Activated CD4-positive, alpha-beta T cell treated with anti-CD3 and anti-CD28 coated beads for 36 hours (primary cell): ENCODE measurements at regions not wholly inside any gene's neighbourhood (a gene's known extent, or its start where the extent isn't known, plus 50 kb on each side); places are given as distances from the start of the nearest gene placed in this dataset.
A peak's percentile ranks its signal among the peaks of the same experiment; 100 is the strongest.

Experiments
- ATAC-seq: fragments of 200-7000 bp; cut with Tn5 transposase; one replicate; pipeline ENCODE4 v1.10.0; 2021; ENCODE audit warnings: mild to moderate bottlenecking, moderate library complexity
- CTCF ChIA-PET: fragments of 350-600 bp; sonication (Branson Sonifier 250); formaldehyde crosslinking; loops from one replicate; lab custom pipeline; 2021; ENCODE audit warnings: antibody characterized with exemption; lab: Charles Lee
- POLR2A ChIA-PET: fragments of 350-600 bp; sonication (Branson Sonifier 250); formaldehyde crosslinking; loops from one replicate; lab custom pipeline; 2021; ENCODE audit warnings: antibody characterized with exemption, inconsistent platforms; lab: Charles Lee
- DNase-seq: peaks from one replicate; pipeline ENCODE4 v3.0.0-alpha.2; 2020
- H3K27ac Mint-ChIP-seq: one replicate; pipeline ENCODE4 v1.8.0; 2021; ENCODE audit warnings: mixed read lengths
- H3K27me3 Mint-ChIP-seq: one replicate; pipeline ENCODE4 v1.8.0; 2021; ENCODE audit warnings: mixed read lengths
- H3K36me3 Mint-ChIP-seq: one replicate; pipeline ENCODE4 v1.8.0; 2021; ENCODE audit warnings: low read depth, mixed read lengths
- H3K4me1 Mint-ChIP-seq: one replicate; pipeline ENCODE4 v1.8.0; 2021; ENCODE audit warnings: mixed read lengths
- H3K4me3 Mint-ChIP-seq: one replicate; pipeline ENCODE4 v1.8.0; 2021; ENCODE audit warnings: mild to moderate bottlenecking, moderate library complexity, mixed read lengths
- H3K9me3 Mint-ChIP-seq: one replicate; pipeline ENCODE4 v1.8.0; 2021; ENCODE audit warnings: low read depth, mixed read lengths
- intact Hi-C, 2 experiments: fragments of 100-400 bp; cut with DNase I in 1 of 2; cut with micrococcal nuclease in 1 of 2; formaldehyde crosslinking; loops; one replicate each; pipeline versions ENCODE4 v1.14.2 to v1.15.1; 2022 to 2024; cut with DNase I, micrococcal nuclease

- DNase-seq: no peak
- Mint-ChIP-seq H3K9me3 (no peaks in the 10 kb centered on the region), H3K27me3 (peaks cover 13% of the 10 kb centered on the region), H3K4me1 (no peaks in the 10 kb centered on the region), H3K27ac (no peak overlapping the region), H3K36me3 (no peaks in the 10 kb centered on the region), H3K4me3 (no peak overlapping the region)
- CTCF ChIA-PET: no interaction called here
- ATAC-seq: no peak
- intact Hi-C loops: no loop called here
- POLR2A ChIA-PET: no interaction called here
Observed at GRCh38 chr20:60687213-60687612, 564.8 kb upstream of the CDH4 start.

- intact Hi-C loops: no loop called here
- H3K4me1 Mint-ChIP-seq: peaks cover 7% of the 10 kb centered on the region
- no peak overlapping the region for H3K4me3 Mint-ChIP-seq
- no peaks in the 10 kb centered on the region for H3K9me3 Mint-ChIP-seq
- ChIA-PET POLR2A (no interaction called here), CTCF (no interaction called here)
- DNase-seq (no peak), ATAC-seq (no peak)
- no peak overlapping the region for H3K27ac Mint-ChIP-seq
- H3K27me3 Mint-ChIP-seq: peaks cover 21% of the 10 kb centered on the region
- H3K36me3 Mint-ChIP-seq: no peaks in the 10 kb centered on the region
Observed at GRCh38 chr20:60690771-60691170, 561.3 kb upstream of the CDH4 start.

GRCh38 chr20:60691966-60692615 lies 560.0 kb upstream of the CDH4 start:
- peaks cover 21% of the 10 kb centered on the region for H3K27me3 Mint-ChIP-seq
- ChIA-PET CTCF (no interaction called here), POLR2A (no interaction called here)
- no peak for ATAC-seq
- no peaks in the 10 kb centered on the region for H3K36me3 Mint-ChIP-seq
- no peak overlapping the region for H3K4me3 Mint-ChIP-seq
- peaks cover 7% of the 10 kb centered on the region for H3K4me1 Mint-ChIP-seq
- intact Hi-C loops: no loop called here
- no peak for DNase-seq
- H3K9me3 Mint-ChIP-seq: no peaks in the 10 kb centered on the region
- no peak overlapping the region for H3K27ac Mint-ChIP-seq

GRCh38 chr20:60693496-60694133 lies 558.4 kb upstream of the CDH4 start:
- CTCF ChIA-PET: no interaction called here
- intact Hi-C loops: no loop called here
- POLR2A ChIA-PET: no interaction called here

GRCh38 chr20:60694763-60695162 lies 557.3 kb upstream of the CDH4 start:
- DNase-seq: peak; percentile 14

More at GRCh38 chr20:60693496-60694133, 558.4 kb upstream of the CDH4 start:
- ATAC-seq (no peak), DNase-seq (no peak)
- no peaks in the 10 kb centered on the region for H3K9me3 Mint-ChIP-seq
- H3K36me3 Mint-ChIP-seq: no peaks in the 10 kb centered on the region
- no peak overlapping the region for H3K4me3 Mint-ChIP-seq
- peaks cover 7% of the 10 kb centered on the region for H3K4me1 Mint-ChIP-seq
- H3K27me3 Mint-ChIP-seq: peaks cover 19% of the 10 kb centered on the region
- H3K27ac Mint-ChIP-seq: no peak overlapping the region

GRCh38 chr20:60695226-60696000 lies 556.6 kb upstream of the CDH4 start:
- H3K4me1 Mint-ChIP-seq: peaks cover 7% of the 10 kb centered on the region
- DNase-seq (peak; percentile 63), ATAC-seq (peak; percentile 86)
- H3K36me3 Mint-ChIP-seq: no peaks in the 10 kb centered on the region
- intact Hi-C loops: no loop called here
- ChIA-PET CTCF (no interaction called here), POLR2A (no interaction called here)
- peaks cover 22% of the 10 kb centered on the region for H3K27me3 Mint-ChIP-seq
- H3K27ac Mint-ChIP-seq: no peak overlapping the region
- H3K9me3 Mint-ChIP-seq: no peaks in the 10 kb centered on the region
- H3K4me3 Mint-ChIP-seq: no peak overlapping the region

More at GRCh38 chr20:60694763-60695162, 557.3 kb upstream of the CDH4 start:
- H3K9me3 Mint-ChIP-seq: no peaks in the 10 kb centered on the region
- ChIA-PET POLR2A (no interaction called here), CTCF (no interaction called here)
- H3K4me3 Mint-ChIP-seq: no peak overlapping the region
- no peaks in the 10 kb centered on the region for H3K36me3 Mint-ChIP-seq
- peak; percentile 84 for ATAC-seq
- H3K27me3 Mint-ChIP-seq: peaks cover 21% of the 10 kb centered on the region
- H3K27ac Mint-ChIP-seq: no peak overlapping the region
- peaks cover 7% of the 10 kb centered on the region for H3K4me1 Mint-ChIP-seq
- intact Hi-C loops: no loop called here

GRCh38 chr20:60697252-60697651 lies 554.8 kb upstream of the CDH4 start:
- no peak for DNase-seq
- intact Hi-C loops: no loop called here
- Mint-ChIP-seq H3K36me3 (no peaks in the 10 kb centered on the region), H3K4me1 (peaks cover 7% of the 10 kb centered on the region), H3K9me3 (no peaks in the 10 kb centered on the region), H3K27me3 (peaks cover 15% of the 10 kb centered on the region), H3K4me3 (no peak overlapping the region), H3K27ac (no peak overlapping the region)
- POLR2A ChIA-PET: no interaction called here
- no peak for ATAC-seq
- CTCF ChIA-PET: no interaction called here

- Mint-ChIP-seq H3K4me3 (no peak overlapping the region), H3K27me3 (peaks cover 15% of the 10 kb centered on the region), H3K4me1 (no peaks in the 10 kb centered on the region), H3K9me3 (no peaks in the 10 kb centered on the region), H3K36me3 (no peaks in the 10 kb centered on the region), H3K27ac (no peak overlapping the region)
- intact Hi-C loops: no loop called here
- DNase-seq (no peak), ATAC-seq (no peak)
- POLR2A ChIA-PET: no interaction called here
- CTCF ChIA-PET: no interaction called here
Observed at GRCh38 chr20:60700728-60701127, 551.3 kb upstream of the CDH4 start.

GRCh38 chr20:60704147-60704546 lies 547.9 kb upstream of the CDH4 start:
- H3K4me3 Mint-ChIP-seq: no peak overlapping the region
- H3K9me3 Mint-ChIP-seq: no peaks in the 10 kb centered on the region
- H3K27me3 Mint-ChIP-seq: peaks cover 19% of the 10 kb centered on the region
- no peaks in the 10 kb centered on the region for H3K4me1 Mint-ChIP-seq
- no peak for DNase-seq
- intact Hi-C loops: no loop called here
- ATAC-seq: no peak
- no peak overlapping the region for H3K27ac Mint-ChIP-seq
- POLR2A ChIA-PET: no interaction called here
- no peaks in the 10 kb centered on the region for H3K36me3 Mint-ChIP-seq
- CTCF ChIA-PET: interaction anchor here (0.6 kb wide), 1 partner anchor 332 kb away, joined by 3 read pairs; no protein-coding TSS in a partner anchor

- H3K36me3 Mint-ChIP-seq: no peaks in the 10 kb centered on the region
- no peak for ATAC-seq
- no peak overlapping the region for H3K27ac Mint-ChIP-seq
- DNase-seq: no peak
- H3K27me3 Mint-ChIP-seq: peaks cover 10% of the 10 kb centered on the region
- no peak overlapping the region for H3K4me3 Mint-ChIP-seq
- no peaks in the 10 kb centered on the region for H3K9me3 Mint-ChIP-seq
- intact Hi-C loops: no loop called here
- ChIA-PET POLR2A (no interaction called here), CTCF (no interaction called here)
- no peaks in the 10 kb centered on the region for H3K4me1 Mint-ChIP-seq
Observed at GRCh38 chr20:60713396-60713795, 538.7 kb upstream of the CDH4 start.

GRCh38 chr20:60715172-60715571 lies 536.9 kb upstream of the CDH4 start:
- H3K27me3 Mint-ChIP-seq: peaks cover 14% of the 10 kb centered on the region
- ATAC-seq: no peak
- no peaks in the 10 kb centered on the region for H3K36me3 Mint-ChIP-seq
- ChIA-PET POLR2A (no interaction called here), CTCF (no interaction called here)
- no peak for DNase-seq
- no peak overlapping the region for H3K4me3 Mint-ChIP-seq
- H3K4me1 Mint-ChIP-seq: no peaks in the 10 kb centered on the region
- intact Hi-C loops: no loop called here
- H3K27ac Mint-ChIP-seq: no peak overlapping the region
- H3K9me3 Mint-ChIP-seq: no peaks in the 10 kb centered on the region
